ENCODE measurements at regions not wholly inside any gene's neighbourhood (a gene's known extent, or its start where the extent isn't known, plus 50 kb on each side); places are given as distances from the start of the nearest gene placed in this dataset.

DNA sequence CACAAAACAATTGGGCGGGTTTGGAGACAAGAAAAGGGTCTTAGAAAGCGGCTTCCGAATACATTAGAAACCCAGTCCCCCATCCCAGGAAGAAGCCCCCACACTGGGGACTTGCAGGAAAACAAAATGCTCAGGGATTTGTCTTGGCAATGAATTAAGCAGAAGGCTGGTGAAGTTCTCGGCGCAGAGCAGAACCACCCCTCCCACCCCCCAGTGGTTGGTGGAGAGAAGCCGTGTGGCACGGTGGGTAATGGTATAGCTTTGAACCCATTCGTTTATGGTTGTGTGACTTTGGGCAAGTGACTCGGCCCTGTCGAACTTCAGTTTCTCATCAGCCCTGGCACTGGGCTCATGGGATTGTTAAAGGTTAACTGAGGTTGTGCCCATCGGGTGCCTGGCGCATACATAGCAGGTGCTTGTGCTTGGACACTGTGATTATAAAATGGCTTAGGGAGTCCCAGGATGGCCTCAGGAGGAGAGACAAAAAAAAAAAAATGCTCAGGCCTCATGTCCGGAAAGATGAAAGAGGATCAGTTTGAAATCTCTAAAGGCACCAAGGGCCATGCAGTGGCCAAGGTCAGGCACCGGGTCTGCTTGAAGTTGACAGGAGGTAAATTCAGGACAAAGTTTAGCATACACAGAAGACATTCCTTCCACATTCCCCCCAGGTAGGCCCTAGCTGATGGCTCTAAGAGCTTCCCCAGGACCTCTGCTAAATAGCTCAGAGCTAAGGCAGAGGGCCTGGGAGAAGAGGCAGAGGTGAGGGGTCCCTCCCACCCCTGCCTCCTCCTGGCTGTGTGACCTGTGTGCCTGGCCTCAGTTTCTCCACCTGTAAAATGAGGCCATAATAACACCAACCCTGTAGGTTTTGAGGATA, 120.1 kb upstream of the PTPN1 start:
- no peak for ATAC-seq

DNA sequence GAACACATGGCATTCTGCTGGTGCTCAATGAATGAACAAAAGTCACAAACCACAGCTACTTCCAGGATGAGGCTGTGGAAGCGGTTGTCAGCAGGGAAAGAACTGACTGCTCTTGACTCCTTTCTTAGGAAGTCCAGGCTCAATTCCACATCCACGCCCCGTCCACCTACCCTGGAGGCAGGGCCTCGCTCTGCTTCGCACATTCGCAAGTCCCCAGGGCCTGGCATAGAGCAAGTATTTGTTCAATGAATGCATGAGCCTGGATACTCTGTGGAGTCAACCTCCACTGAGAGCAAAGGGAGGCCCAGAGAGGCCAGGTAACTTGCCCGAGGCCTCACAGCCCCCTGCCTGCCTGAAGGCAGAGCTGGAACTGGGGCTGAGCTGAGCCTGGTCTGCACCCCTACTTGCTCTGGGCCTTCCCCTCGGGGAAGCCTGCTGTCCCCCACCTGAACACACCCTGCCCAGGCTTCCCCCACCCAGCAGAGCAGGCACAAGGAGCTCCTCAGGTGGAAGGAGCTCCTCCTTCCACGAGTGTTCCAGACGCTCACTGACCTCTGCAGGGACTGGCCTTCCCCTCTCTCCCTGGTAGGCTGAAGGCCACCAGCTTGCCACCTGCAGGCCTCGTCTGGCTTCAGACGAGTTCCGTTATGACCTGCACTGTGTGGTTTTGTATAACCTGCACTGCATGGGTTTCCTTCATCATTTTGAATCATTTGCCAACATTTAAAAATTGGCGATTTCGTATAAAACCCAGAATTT, 119.3 kb upstream of the PTPN1 start:
- intact Hi-C loops (cut with DNase I), result no loop called here
- ATAC-seq (no peak), DNase-seq (ENCODE audit: low spot score) (no peak)

More for the DNA sequence above, 120.1 kb upstream of the PTPN1 start:
- DNase-seq (ENCODE audit: low spot score), result no peak
- intact Hi-C loops (cut with DNase I), result no loop called here

DNA sequence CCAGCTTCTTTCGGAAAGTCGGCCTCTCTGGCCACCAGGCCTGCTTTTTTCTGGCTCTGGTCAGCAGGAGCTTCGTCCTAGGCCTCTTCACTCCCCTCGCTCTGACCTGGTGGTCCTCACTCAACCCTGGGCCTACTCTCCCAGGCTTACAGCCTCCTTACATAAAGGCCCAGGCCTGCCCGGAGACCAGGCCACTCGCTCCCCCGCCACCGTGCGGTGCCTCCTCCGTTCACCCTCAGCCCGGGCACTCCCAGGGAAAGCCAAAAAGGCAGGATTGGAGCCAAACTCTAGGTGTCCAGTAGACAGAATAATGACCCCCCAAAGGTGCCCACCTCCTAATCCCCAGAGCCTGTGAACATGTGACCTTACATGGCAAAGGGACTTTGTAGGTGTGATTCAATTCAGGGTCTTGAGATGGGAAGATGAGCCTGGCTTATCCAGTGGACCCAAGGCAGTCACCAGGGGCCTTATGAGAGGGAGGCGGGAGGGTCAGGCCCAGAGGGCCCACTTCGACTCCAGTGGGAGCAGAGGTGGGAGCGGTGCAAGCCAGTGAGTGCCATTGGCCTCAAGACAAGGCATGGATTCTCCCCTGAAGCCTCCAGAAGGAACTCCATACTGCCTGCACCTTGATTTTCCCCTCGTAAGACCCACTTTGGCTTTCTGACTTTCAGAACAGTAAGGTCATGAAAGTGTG, 118.6 kb upstream of the PTPN1 start:
- DNase-seq (ENCODE audit: low spot score) (no peak), ATAC-seq (no peak)
- intact Hi-C loops (cut with DNase I), result no loop called here

DNA sequence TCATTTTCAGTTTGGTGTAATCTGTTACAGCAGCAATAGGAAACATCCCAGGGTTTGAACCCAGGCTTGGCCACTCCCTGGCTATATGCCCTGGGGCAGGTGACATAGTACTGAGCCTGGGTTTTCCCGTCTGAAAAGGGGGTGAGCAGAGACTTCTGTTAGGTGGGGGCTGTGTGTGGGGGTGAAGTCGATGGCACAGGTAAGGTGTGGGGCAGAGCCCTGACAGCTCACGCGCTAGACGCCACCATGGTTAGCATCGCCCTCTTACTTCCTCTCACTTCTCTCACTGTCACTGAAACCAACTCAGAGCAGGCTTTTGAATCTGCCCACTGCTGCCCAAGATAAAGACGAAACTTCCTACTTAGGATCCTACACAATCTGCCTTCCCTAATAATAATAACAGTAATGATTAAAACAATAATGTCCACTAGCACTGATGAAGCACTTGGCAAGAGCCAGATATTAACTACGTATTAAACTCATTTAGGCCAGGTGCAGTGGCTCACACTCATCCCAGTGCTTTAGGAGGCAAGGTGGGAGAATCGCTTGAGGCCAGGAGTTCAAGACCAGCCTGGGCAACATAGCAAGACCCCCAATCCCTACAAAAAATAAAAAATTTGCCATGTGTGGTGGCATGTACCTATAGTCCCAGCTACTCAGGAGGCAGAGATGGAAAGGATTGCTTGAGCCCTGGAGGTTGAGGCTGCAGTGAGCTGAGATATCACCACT, 117.9 kb upstream of the PTPN1 start:
- intact Hi-C loops (cut with DNase I), result no loop called here
- DNase-seq (ENCODE audit: low spot score) (no peak), ATAC-seq (no peak)

DNA sequence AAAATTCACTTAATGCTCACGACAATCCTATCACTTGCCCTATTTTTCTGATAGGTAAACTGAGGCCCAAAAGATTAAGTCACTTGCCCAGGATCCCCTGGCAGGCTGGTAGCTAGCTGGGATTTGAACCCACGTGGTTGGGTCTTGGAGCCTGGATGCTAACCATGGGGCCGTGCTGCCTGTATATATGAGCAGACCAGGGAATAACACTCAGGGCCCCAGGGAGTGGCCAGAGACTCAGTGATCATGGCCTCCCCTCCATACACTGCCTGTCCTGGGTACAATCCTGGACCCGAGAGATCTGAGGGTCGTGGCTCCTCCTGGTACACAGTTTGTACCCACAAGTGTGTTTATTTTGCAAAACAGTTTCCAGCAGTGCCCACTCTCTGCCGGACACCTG, 116.9 kb upstream of the PTPN1 start:
- ATAC-seq (no peak), DNase-seq (ENCODE audit: low spot score) (no peak)
- intact Hi-C loops (cut with DNase I), result no loop called here

- intact Hi-C loops (cut with DNase I), result no loop called here
- DNase-seq (ENCODE audit: low spot score), result no peak
- no peak for ATAC-seq
These were observed 116.1 kb upstream of the PTPN1 start for GRCh38 chr20:50393990-50394561.

GRCh38 chr20:50394569-50394968, 115.6 kb upstream of the PTPN1 start:
- ATAC-seq, result no peak
- intact Hi-C loops (cut with DNase I), result no loop called here
- DNase-seq (ENCODE audit: low spot score), result no peak

- intact Hi-C loops (cut with DNase I), result no loop called here
- no peak for DNase-seq (ENCODE audit: low spot score)
- peak; percentile 82 for ATAC-seq
These were observed 114.9 kb upstream of the PTPN1 start for GRCh38 chr20:50395251-50395729.

GRCh38 chr20:50395914-50396488, 114.2 kb upstream of the PTPN1 start:
- ATAC-seq, result no peak
- DNase-seq (ENCODE audit: low spot score), result no peak
- intact Hi-C loops (cut with DNase I), result no loop called here

DNA sequence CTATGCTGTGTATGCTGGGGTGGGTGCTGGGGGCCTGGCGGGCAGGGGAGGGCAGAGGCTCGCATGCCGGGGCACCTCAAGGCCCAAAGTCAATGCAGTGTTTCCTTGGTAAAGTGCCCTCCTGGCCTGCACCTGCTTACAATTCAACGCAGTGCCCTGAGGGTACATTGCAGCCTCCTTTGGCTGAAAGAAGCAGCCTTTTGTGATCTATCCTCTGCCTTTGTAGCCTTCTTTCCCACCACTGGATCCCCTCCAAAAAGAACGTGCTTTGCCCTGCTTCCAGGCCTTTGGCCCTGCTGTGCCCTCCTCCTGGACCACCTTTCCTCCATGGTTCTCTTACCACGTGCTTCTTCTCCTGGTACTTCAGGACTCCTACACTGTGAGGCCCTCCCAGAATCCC, 113.6 kb upstream of the PTPN1 start:
- intact Hi-C loops (cut with DNase I), result no loop called here
- ATAC-seq (no peak), DNase-seq (ENCODE audit: low spot score) (no peak)

GRCh38 chr20:50397058-50397457, 113.1 kb upstream of the PTPN1 start:
- intact Hi-C loops (cut with DNase I), result no loop called here
- DNase-seq (ENCODE audit: low spot score), result no peak
- ATAC-seq, result no peak

DNA sequence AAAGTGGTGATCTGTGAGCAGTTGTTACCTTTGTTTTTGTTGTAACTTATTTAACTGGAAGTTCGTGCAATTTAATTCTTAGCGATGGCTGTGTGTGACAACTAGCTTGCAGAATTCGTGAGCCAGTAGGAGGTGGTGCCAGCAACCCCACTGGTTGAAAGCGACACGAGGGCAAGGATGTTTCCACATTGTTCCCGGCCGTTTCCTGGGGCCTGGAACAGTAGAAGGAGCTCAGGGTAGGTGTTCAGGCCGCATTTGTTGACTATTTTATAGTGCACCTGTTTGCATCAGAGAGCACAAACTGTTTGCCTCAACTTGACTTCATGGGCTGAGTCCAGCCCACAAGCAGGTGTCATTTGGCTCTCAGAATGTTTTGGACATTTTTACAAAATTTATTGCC, 112.1 kb upstream of the PTPN1 start:
- ATAC-seq, result no peak
- intact Hi-C loops (cut with DNase I), result no loop called here
- no peak for DNase-seq (ENCODE audit: low spot score)

DNA sequence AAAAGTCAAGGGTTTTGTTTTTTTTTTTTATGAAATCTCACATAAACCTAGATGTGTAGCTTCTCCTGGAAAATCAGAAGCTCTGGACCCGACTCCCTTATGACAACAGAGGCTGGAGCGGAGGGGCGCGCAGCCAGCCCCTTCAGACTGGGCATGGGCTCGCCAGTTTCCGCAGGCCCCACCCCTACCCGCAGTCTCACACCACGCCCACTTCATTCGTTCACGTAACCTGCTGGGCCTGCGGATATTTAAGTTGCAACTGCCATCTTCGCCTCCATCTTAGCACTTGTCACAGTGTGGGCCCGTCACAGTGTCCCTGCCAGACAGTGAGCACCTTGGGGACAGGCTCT, 111.7 kb upstream of the PTPN1 start:
- ATAC-seq (no peak), DNase-seq (ENCODE audit: low spot score) (no peak)
- intact Hi-C loops (cut with DNase I), result no loop called here

GRCh38 chr20:50398821-50399554, 111.2 kb upstream of the PTPN1 start:
- no peak for DNase-seq (ENCODE audit: low spot score)
- ATAC-seq, result peak; percentile 14

DNA sequence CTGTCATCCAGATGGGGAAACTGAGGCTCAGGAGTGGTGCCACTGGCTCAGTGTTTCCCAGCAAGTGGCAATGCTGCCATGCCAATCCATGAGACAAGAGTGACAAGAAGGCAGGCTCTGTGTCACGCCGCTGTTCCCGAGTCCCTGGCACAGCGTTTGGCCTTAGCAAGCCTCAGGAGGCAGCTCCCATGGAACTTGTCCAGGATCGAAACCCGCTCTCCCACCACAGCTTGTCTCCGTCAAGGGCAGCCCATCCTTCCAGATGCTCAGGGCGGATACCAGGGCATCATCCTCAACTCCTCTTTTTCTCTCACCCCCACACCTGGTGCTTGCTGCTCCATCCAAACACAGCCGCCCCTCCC, 110.6 kb upstream of the PTPN1 start:
- ATAC-seq (no peak), DNase-seq (ENCODE audit: low spot score) (no peak)
- intact Hi-C loops (cut with DNase I), result no loop called here

More at GRCh38 chr20:50398821-50399554, 111.2 kb upstream of the PTPN1 start:
- intact Hi-C loops (cut with DNase I), result no loop called here

GRCh38 chr20:50399917-50400704, 110.1 kb upstream of the PTPN1 start:
- DNase-seq (ENCODE audit: low spot score) (no peak), ATAC-seq (no peak)
- intact Hi-C loops (cut with DNase I), result loop anchor here (5.0 kb wide), 1 partner anchor 388 kb away; no protein-coding TSS in a partner anchor
